B cell (primary cell): ENCODE measurements at regions not wholly inside any gene's neighbourhood (a gene's known extent, or its start where the extent isn't known, plus 50 kb on each side); places are given as distances from the start of the nearest gene placed in this dataset.

ENCODE experiments used
- ATAC-seq: fragments of 200-7000 bp; cut with Tn5 transposase; one replicate; pipeline ENCODE4 v1.10.0; 2021; ENCODE audit warnings: low read depth, mild to moderate bottlenecking, moderate number of reproducible peaks, moderate library complexity
- CTCF ChIA-PET: fragments of 350-600 bp; sonication (Branson Sonifier 250); formaldehyde crosslinking; loops from one replicate; lab custom pipeline; 2021; ENCODE audit warnings: antibody characterized with exemption, inconsistent platforms; lab: Charles Lee
- POLR2A ChIA-PET: fragments of 350-600 bp; sonication (Branson Sonifier 250); formaldehyde crosslinking; loops from one replicate; lab custom pipeline; 2021; ENCODE audit warnings: antibody characterized with exemption; lab: Charles Lee
- DNase-seq: peaks from one replicate; pipeline ENCODE4 v3.0.0; 2013
- H2AFZ ChIP-seq: 2 replicates; pipeline ENCODE4 v1.6.1; 2012; ENCODE audit warnings: mild to moderate bottlenecking, low read depth, low read length; ENCODE audit not compliant: insufficient read depth, poor library complexity, severe bottlenecking
- H3K27ac ChIP-seq, 2 donors: 1 replicate in 1 of 2; 2 replicates in 1 of 2; pipeline ENCODE4 v1.5.1; 2012 to 2013; ENCODE audit warnings: low read length in 2 of 2, mild to moderate bottlenecking in 2 of 2, moderate library complexity in 1 of 2
- H3K27me3 ChIP-seq, 4 experiments: fragments of 200-600 bp in 1 of 4; sonication (generic) in 1 of 4; replicated peaks in 1 of 4; 1 replicate in 2 of 4; 2 replicates in 2 of 4; pipeline versions ENCODE4 v1.6.1 to v1.7.0; 2013 to 2016; ENCODE audit warnings: low read length in 3 of 4, mild to moderate bottlenecking in 2 of 4, mixed read lengths in 1 of 4, moderate library complexity in 1 of 4; ENCODE audit not compliant: insufficient read depth in 4 of 4, control insufficient read depth in 3 of 4; ENCODE audit errors: control extremely low read depth in 1 of 4
- H3K36me3 ChIP-seq, 2 experiments: replicated peaks in 1 of 2; 1 replicate in 1 of 2; 2 replicates in 1 of 2; pipeline versions ENCODE4 v1.6.1 to v1.7.1; 2013; ENCODE audit warnings: low read length in 1 of 2; ENCODE audit not compliant: insufficient read depth in 2 of 2, control insufficient read depth in 1 of 2; ENCODE audit errors: control extremely low read depth in 1 of 2, extremely low read depth in 1 of 2
- H3K4me1 ChIP-seq, 2 donors: fragments of 200-600 bp in 1 of 2; sonication (generic) in 1 of 2; 1 replicate in 1 of 2; 2 replicates in 1 of 2; pipeline versions ENCODE4 v1.5.1 to v1.6.1; 2013 to 2017; ENCODE audit warnings: low read length in 2 of 2; ENCODE audit not compliant: control insufficient read depth in 2 of 2, insufficient read depth in 2 of 2
- H3K4me2 ChIP-seq: replicated peaks from 2 replicates; pipeline ENCODE3; 2012; ENCODE audit warnings: mild to moderate bottlenecking, low read depth, low read length; ENCODE audit not compliant: poor library complexity, severe bottlenecking
- H3K4me3 ChIP-seq, 5 experiments: fragments of 200-600 bp in 1 of 5; sonication (generic) in 1 of 5; 1 replicate in 3 of 5; 2 replicates in 2 of 5; pipeline versions ENCODE4 v1.5.1 to v1.7.0; 2011 to 2016; ENCODE audit warnings: low read length in 4 of 5, mild to moderate bottlenecking in 4 of 5, low read depth in 2 of 5, control low read depth in 1 of 5, moderate library complexity in 1 of 5; ENCODE audit not compliant: insufficient read depth in 1 of 5; ENCODE audit errors: control extremely low read depth in 1 of 5, extremely low read depth in 1 of 5
- H3K79me2 ChIP-seq: fragments of 200-600 bp; sonication (generic); one replicate; pipeline ENCODE4 v1.6.0; 2016; ENCODE audit warnings: low read length; ENCODE audit not compliant: control insufficient read depth, insufficient read depth
- H3K9ac ChIP-seq: fragments of 200-600 bp; sonication (generic); 2 replicates; pipeline ENCODE4 v1.6.1; 2017; ENCODE audit warnings: mild to moderate bottlenecking, low read length, moderate library complexity
- H3K9me3 ChIP-seq, 3 donors: one replicate each; pipeline versions ENCODE4 v1.6.1 to v1.7.1; 2013; ENCODE audit warnings: low read length in 2 of 3; ENCODE audit not compliant: control insufficient read depth in 2 of 3, insufficient read depth in 1 of 3; ENCODE audit errors: control extremely low read depth in 1 of 3
- H4K20me1 ChIP-seq: 2 replicates; pipeline ENCODE4 v1.6.0; 2012; ENCODE audit warnings: mild to moderate bottlenecking, low read length; ENCODE audit not compliant: insufficient read depth, control insufficient read depth, poor library complexity, severe bottlenecking
- H3K27ac Mint-ChIP-seq: one replicate; pipeline ENCODE4 v1.8.0; 2021; ENCODE audit warnings: mixed read lengths
- H3K27me3 Mint-ChIP-seq: one replicate; pipeline ENCODE4 v1.8.0; 2021; ENCODE audit warnings: mixed read lengths
- H3K4me1 Mint-ChIP-seq: one replicate; pipeline ENCODE4 v1.8.0; 2021; ENCODE audit warnings: mixed read lengths
- H3K4me3 Mint-ChIP-seq: one replicate; pipeline ENCODE4 v1.8.0; 2021; ENCODE audit warnings: mixed read lengths
- H3K9me3 Mint-ChIP-seq: one replicate; pipeline ENCODE4 v1.8.0; 2022; ENCODE audit warnings: mixed read lengths; ENCODE audit not compliant: insufficient read depth
- CTCF ChIP-seq: fragments of 200-600 bp; IDR thresholded peaks from one replicate; pipeline ENCODE4 v1.8.0; 2022; ENCODE audit warnings: antibody characterized with exemption, mild to moderate bottlenecking
- EZH2 ChIP-seq: IDR thresholded peaks from 2 replicates; pipeline ENCODE4 v1.6.1; 2012; ENCODE audit warnings: borderline replicate concordance, low read depth, mild to moderate bottlenecking, moderate library complexity, low read length; ENCODE audit not compliant: insufficient read depth, poor library complexity, severe bottlenecking
- WGBS: methylation state at CpG from one replicate; pipeline ENCODE4 v1.1.5; 2013; ENCODE audit warnings: missing lambda C conversion rate; ENCODE audit not compliant: insufficient coverage; 5-methylcytosine and 5-hydroxymethylcytosine counted together
- intact Hi-C: fragments of 100-400 bp; cut with micrococcal nuclease; formaldehyde crosslinking; loops from one replicate; pipeline ENCODE4 v1.10.0; 2022

GRCh38 chr18:10116574-10116973 is 202.8 kb downstream of the VAPA start:
- intact Hi-C loops, result no loop called here

GRCh38 chr18:10119528-10119927 is 205.7 kb downstream of the VAPA start:
- Mint-ChIP-seq H3K4me1 (peaks cover 5% of the 10 kb centered on the region), H3K4me3 (no peak overlapping the region), H3K27me3 (no peaks in the 10 kb centered on the region), H3K9me3 (no peaks in the 10 kb centered on the region), H3K27ac (no peak overlapping the region)
- no peak for ATAC-seq
- no peak overlapping the region for H2AFZ ChIP-seq
- H3K4me1 ChIP-seq, result no peaks in the 10 kb centered on the region
- intact Hi-C loops, result no loop called here
- H3K4me3 ChIP-seq, result no peak overlapping the region
- no peak overlapping the region for H3K9ac ChIP-seq
- TF ChIP-seq CTCF (no peak), EZH2 (no peak)
- ChIA-PET CTCF (no interaction called here), POLR2A (no interaction called here)
- H3K9me3 ChIP-seq, result no peaks in the 10 kb centered on the region
- no peaks in the 10 kb centered on the region for H4K20me1 ChIP-seq
- no CpG with 5 or more reads among the region's 1 CpG for WGBS
- no peaks in the 10 kb centered on the region for H3K36me3 ChIP-seq
- no peak for DNase-seq
- no peaks in the 10 kb centered on the region for H3K79me2 ChIP-seq
- no peaks in the 10 kb centered on the region for H3K27me3 ChIP-seq
- no peak overlapping the region for H3K27ac ChIP-seq
- no peak overlapping the region for H3K4me2 ChIP-seq

More at GRCh38 chr18:10116574-10116973, 202.8 kb downstream of the VAPA start:
- H2AFZ ChIP-seq, result no peak overlapping the region
- no peak overlapping the region for H3K9ac ChIP-seq
- H4K20me1 ChIP-seq, result no peaks in the 10 kb centered on the region
- ATAC-seq (no peak), DNase-seq (no peak)
- peaks cover 11% of the 10 kb centered on the region for H3K27me3 Mint-ChIP-seq
- peaks cover 4 to 6% of the 10 kb centered on the region in 2 donors for H3K4me1 ChIP-seq
- no peaks in the 10 kb centered on the region for H3K36me3 ChIP-seq
- no peaks in the 10 kb centered on the region for H3K79me2 ChIP-seq
- POLR2A ChIA-PET, result no interaction called here
- CTCF ChIA-PET, result no interaction called here
- WGBS, result no CpG with 5 or more reads among the region's 3 CpGs
- no peak overlapping the region for H3K27ac ChIP-seq
- H3K9me3 ChIP-seq, result no peaks in the 10 kb centered on the region
- no peaks in the 10 kb centered on the region for H3K27me3 ChIP-seq
- TF ChIP-seq EZH2 (no peak), CTCF (no peak)
- no peak overlapping the region for H3K4me3 Mint-ChIP-seq
- no peaks in the 10 kb centered on the region for H3K9me3 Mint-ChIP-seq
- no peak overlapping the region for H3K27ac Mint-ChIP-seq
- H3K4me3 ChIP-seq, result no peak overlapping the region
- H3K4me1 Mint-ChIP-seq, result peaks cover 11% of the 10 kb centered on the region
- H3K4me2 ChIP-seq, result no peak overlapping the region
